ENCODE measurements at regions not wholly inside any gene's neighbourhood (a gene's known extent, or its start where the extent isn't known, plus 50 kb on each side); places are given as distances from the start of the nearest gene placed in this dataset.

DNA sequence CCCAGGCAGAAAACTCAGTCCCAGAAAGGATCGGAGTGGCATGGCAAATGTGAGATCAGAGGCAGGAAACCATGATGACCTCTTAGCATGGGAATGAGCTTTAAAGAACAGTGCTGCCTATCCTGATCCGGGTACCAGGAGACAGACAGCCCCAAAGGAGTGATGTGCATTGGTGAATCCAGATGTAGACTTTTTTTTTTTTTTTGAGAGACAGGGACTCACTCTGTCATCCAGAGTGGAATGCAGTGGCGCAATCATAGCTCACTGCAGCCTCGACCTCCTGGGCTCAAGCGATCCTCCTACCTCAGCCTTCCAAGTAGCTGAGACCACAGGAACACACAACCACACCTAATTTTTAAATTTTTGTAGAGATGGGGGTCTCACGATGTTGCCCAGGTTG lies 122.7 kb downstream of the VAPA start:
- no peak overlapping the region for H3K27ac Mint-ChIP-seq (ENCODE audit: unreplicated experiment)
- H3K4me3 Mint-ChIP-seq (ENCODE audit: unreplicated experiment): no peak overlapping the region
- TF ChIP-seq, protein P1, sequence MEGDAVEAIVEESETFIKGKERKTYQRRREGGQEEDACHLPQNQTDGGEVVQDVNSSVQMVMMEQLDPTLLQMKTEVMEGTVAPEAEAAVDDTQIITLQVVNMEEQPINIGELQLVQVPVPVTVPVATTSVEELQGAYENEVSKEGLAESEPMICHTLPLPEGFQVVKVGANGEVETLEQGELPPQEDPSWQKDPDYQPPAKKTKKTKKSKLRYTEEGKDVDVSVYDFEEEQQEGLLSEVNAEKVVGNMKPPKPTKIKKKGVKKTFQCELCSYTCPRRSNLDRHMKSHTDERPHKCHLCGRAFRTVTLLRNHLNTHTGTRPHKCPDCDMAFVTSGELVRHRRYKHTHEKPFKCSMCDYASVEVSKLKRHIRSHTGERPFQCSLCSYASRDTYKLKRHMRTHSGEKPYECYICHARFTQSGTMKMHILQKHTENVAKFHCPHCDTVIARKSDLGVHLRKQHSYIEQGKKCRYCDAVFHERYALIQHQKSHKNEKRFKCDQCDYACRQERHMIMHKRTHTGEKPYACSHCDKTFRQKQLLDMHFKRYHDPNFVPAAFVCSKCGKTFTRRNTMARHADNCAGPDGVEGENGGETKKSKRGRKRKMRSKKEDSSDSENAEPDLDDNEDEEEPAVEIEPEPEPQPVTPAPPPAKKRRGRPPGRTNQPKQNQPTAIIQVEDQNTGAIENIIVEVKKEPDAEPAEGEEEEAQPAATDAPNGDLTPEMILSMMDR (IDR thresholded peaks at IDR 0.05; ENCODE audit: partially characterized antibody, unreplicated experiment): no peak
- H3K36me3 Mint-ChIP-seq (ENCODE audit: unreplicated experiment): no peaks in the 10 kb centered on the region
- peaks cover 9% of the 10 kb centered on the region for H3K27me3 Mint-ChIP-seq (ENCODE audit: unreplicated experiment)
- DNase-seq: no peak
- peaks cover 39% of the 10 kb centered on the region for H3K4me1 Mint-ChIP-seq (ENCODE audit: low read depth, unreplicated experiment)
- H3K9me3 Mint-ChIP-seq (ENCODE audit: unreplicated experiment): peaks cover 11% of the 10 kb centered on the region

DNA sequence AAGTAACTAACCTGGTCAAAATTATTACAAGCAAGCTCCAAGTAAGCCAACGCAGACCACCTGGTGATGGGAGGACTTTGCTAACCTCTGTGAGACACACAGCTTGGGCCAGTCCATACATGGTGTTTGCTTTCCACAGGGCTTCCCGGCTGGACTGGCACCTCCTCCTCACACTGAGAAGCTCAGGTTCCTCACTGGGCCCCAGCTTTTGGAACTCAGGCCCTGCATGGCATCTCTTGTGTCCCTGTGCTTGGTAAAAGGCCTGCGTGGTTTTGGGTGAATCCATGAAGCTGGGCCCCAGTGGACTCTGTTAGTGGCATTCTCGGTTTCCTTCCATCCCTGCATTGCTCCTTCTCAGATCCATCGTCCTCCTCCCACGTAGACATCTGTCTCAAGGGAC lies 123.4 kb downstream of the VAPA start:
- H3K27ac Mint-ChIP-seq (ENCODE audit: unreplicated experiment): no peak overlapping the region
- TF ChIP-seq, protein P1 (IDR thresholded peaks at IDR 0.05; ENCODE audit: partially characterized antibody, unreplicated experiment): no peak
- no peak for DNase-seq
- peaks cover 5% of the 10 kb centered on the region for H3K36me3 Mint-ChIP-seq (ENCODE audit: unreplicated experiment)
- peaks cover 7% of the 10 kb centered on the region for H3K27me3 Mint-ChIP-seq (ENCODE audit: unreplicated experiment)
- H3K4me3 Mint-ChIP-seq (ENCODE audit: unreplicated experiment): no peak overlapping the region
- peaks cover 43% of the 10 kb centered on the region for H3K4me1 Mint-ChIP-seq (ENCODE audit: low read depth, unreplicated experiment)
- peaks cover 14% of the 10 kb centered on the region for H3K9me3 Mint-ChIP-seq (ENCODE audit: unreplicated experiment)

DNA sequence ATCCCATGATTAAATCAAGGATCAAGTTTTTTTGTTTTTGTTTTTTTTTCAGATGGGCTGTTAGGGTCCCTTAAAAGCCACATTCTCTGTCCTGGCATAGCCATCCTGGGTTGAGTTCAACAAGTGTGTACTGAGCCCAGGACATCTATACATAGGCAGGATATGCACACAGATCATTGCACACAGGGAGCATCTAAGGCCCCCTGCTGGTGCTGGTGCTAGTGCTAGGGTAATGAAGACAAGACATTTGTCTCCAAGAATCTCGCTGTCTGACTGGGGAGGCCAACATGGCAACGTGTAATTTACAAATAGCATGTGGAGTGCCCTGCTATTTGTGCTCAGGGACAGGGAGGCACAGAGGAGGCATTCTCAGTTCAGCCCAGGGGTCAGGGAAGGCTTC lies 124.5 kb downstream of the VAPA start:
- H3K4me3 Mint-ChIP-seq (ENCODE audit: unreplicated experiment): no peak overlapping the region
- H3K36me3 Mint-ChIP-seq (ENCODE audit: unreplicated experiment): peaks cover 5% of the 10 kb centered on the region
- H3K9me3 Mint-ChIP-seq (ENCODE audit: unreplicated experiment): peaks cover 14% of the 10 kb centered on the region
- peaks cover 42% of the 10 kb centered on the region for H3K4me1 Mint-ChIP-seq (ENCODE audit: low read depth, unreplicated experiment)
- H3K27ac Mint-ChIP-seq (ENCODE audit: unreplicated experiment): no peak overlapping the region
- TF ChIP-seq, protein P1 (IDR thresholded peaks at IDR 0.05; ENCODE audit: partially characterized antibody, unreplicated experiment): no peak
- DNase-seq: no peak
- H3K27me3 Mint-ChIP-seq (ENCODE audit: unreplicated experiment): peaks cover 7% of the 10 kb centered on the region

DNA sequence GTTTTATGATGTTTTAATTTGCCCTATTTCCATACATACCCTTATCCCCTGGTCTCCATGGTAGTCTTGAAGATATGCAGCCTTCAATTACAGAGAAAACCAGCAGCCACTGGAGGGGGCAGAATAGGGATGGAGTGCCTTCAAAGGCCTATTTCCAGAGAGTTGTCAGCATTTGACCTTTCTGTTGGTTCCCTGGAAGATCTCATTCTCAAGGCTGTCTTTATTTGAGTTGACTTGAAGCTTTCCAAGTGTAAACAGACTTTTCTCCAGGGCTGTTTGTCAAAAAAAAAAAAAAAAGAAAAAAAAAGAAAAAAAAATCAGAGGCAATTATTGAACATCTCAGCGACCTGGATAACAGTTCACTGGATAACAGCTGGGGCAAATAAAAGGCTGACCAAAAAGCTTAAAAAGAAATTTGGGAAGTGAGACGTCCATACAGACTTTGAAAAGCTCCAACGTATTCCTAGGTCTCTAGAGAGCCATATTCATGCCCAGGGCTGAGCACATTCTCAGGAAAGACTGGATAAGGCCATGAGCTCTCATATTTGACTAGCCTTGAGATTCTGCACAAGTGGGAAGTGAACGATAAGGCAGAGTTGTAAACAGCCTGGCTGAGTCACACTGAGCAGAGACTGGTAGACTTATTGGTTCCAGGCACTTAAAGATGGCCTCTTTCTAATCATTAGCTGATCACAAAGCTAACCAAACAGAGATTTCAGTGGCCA lies 126.6 kb downstream of the VAPA start:
- H3K4me3 Mint-ChIP-seq (ENCODE audit: unreplicated experiment): peak overlapping the region; percentile 64

DNA sequence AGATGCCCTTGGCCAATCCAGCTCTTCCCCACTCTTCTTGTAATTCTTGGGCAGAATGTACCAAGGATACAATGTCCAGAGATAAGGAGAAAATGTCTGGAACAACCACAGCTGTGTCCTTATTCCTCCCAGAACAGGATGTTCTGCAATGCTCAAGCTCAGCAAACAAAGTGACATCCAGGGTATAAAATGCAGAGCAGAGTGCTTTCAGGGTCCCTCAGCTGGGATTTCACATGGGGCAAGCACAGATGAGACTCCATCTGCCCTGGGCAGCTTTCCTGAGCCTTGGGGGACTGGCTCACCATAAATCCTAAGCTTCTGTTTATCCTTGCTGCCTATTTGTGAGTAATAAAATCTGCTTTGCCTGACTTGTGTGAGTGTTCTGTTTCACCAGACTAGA lies 127.4 kb downstream of the VAPA start:
- H3K27me3 Mint-ChIP-seq (ENCODE audit: unreplicated experiment): peaks cover 7% of the 10 kb centered on the region
- H3K4me3 Mint-ChIP-seq (ENCODE audit: unreplicated experiment): peak overlapping the region; percentile 13
- H3K36me3 Mint-ChIP-seq (ENCODE audit: unreplicated experiment): peaks cover 5% of the 10 kb centered on the region
- peaks cover 17% of the 10 kb centered on the region for H3K9me3 Mint-ChIP-seq (ENCODE audit: unreplicated experiment)
- H3K27ac Mint-ChIP-seq (ENCODE audit: unreplicated experiment): peak overlapping the region; percentile 96
- H3K4me1 Mint-ChIP-seq (ENCODE audit: low read depth, unreplicated experiment): peaks cover 28% of the 10 kb centered on the region
- DNase-seq: peak; percentile 75
- TF ChIP-seq, protein P1 (IDR thresholded peaks at IDR 0.05; ENCODE audit: partially characterized antibody, unreplicated experiment): no peak

More for the DNA sequence above, 126.6 kb downstream of the VAPA start:
- H3K4me1 Mint-ChIP-seq (ENCODE audit: low read depth, unreplicated experiment): peaks cover 31% of the 10 kb centered on the region
- TF ChIP-seq, protein P1 (IDR thresholded peaks at IDR 0.05; ENCODE audit: partially characterized antibody, unreplicated experiment): no peak
- peaks cover 17% of the 10 kb centered on the region for H3K9me3 Mint-ChIP-seq (ENCODE audit: unreplicated experiment)
- H3K36me3 Mint-ChIP-seq (ENCODE audit: unreplicated experiment): peaks cover 5% of the 10 kb centered on the region
- no peak for DNase-seq
- peaks cover 7% of the 10 kb centered on the region for H3K27me3 Mint-ChIP-seq (ENCODE audit: unreplicated experiment)
- H3K27ac Mint-ChIP-seq (ENCODE audit: unreplicated experiment): peak overlapping the region; percentile 96

All from glutamatergic neuron (in vitro differentiated cells).